GM10248 (cell line): ENCODE measurements at regions not wholly inside any gene's neighbourhood (a gene's known extent, or its start where the extent isn't known, plus 50 kb on each side); places are given as distances from the start of the nearest gene placed in this dataset.
"Not testable (repeated sequence)": the region's sequence is repeated elsewhere in the genome, so short reads cannot be mapped to it uniquely, and the experiment has no call there.

ENCODE experiments used
- CTCF ChIA-PET: fragments of 300-600 bp; sonication (Branson Sonifier 250); formaldehyde crosslinking; extraction: SDS; loops from one replicate; lab custom pipeline; 2021; ENCODE audit warnings: antibody characterized with exemption; lab: Yijun Ruan, JAX
- POLR2A ChIA-PET: fragments of 350-650 bp; sonication (Branson Sonifier 250); formaldehyde crosslinking; extraction: SDS; loops from one replicate; lab custom pipeline; 2020; ENCODE audit warnings: antibody characterized with exemption; lab: Yijun Ruan, JAX
- DNase-seq: peaks from one replicate; pipeline ENCODE4 v3.0.0; 2012; ENCODE audit errors: extremely low spot score
- TF ChIP-seq, protein P1 (sequence below): IDR thresholded peaks from 2 replicates; pipeline ENCODE4 v1.5.1; 2012; ENCODE audit warnings: mild to moderate bottlenecking, low read depth; ENCODE audit errors: extremely low read depth, missing control alignments, control extremely low read depth

DNA sequence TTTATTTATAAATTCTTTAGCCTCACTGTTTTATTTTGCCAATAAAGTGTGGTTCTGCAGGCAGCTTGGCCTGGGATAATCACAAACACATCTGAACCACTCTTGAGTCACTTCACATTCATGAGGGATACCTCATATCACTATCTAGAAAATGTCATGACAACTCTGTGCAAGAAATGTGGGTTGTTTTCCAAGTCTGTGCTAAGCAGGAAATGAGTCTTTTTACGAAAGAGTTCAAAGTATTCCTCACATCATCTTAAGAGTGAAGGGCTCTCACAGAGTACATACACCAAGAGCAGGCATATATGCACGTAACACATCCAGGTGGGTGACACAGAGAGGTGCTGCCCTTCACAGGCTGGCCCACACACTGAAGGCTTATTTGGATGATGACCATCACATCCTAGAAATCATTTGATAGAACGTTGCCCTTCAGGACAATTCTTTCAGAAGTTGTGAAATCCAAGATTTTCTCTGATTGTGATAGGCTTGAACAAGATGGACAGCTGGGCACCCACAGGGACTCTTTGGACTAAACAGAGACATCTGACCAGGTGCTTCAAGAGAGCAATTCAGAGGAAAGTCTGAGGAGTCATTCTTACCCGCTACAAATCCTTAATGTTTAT is 811.1 kb upstream of the LRATD1 start:
- DNase-seq = no peak
- CTCF ChIA-PET = no interaction called here
- TF ChIP-seq, protein P1, sequence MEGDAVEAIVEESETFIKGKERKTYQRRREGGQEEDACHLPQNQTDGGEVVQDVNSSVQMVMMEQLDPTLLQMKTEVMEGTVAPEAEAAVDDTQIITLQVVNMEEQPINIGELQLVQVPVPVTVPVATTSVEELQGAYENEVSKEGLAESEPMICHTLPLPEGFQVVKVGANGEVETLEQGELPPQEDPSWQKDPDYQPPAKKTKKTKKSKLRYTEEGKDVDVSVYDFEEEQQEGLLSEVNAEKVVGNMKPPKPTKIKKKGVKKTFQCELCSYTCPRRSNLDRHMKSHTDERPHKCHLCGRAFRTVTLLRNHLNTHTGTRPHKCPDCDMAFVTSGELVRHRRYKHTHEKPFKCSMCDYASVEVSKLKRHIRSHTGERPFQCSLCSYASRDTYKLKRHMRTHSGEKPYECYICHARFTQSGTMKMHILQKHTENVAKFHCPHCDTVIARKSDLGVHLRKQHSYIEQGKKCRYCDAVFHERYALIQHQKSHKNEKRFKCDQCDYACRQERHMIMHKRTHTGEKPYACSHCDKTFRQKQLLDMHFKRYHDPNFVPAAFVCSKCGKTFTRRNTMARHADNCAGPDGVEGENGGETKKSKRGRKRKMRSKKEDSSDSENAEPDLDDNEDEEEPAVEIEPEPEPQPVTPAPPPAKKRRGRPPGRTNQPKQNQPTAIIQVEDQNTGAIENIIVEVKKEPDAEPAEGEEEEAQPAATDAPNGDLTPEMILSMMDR = no peak
- POLR2A ChIA-PET = no interaction called here

DNA sequence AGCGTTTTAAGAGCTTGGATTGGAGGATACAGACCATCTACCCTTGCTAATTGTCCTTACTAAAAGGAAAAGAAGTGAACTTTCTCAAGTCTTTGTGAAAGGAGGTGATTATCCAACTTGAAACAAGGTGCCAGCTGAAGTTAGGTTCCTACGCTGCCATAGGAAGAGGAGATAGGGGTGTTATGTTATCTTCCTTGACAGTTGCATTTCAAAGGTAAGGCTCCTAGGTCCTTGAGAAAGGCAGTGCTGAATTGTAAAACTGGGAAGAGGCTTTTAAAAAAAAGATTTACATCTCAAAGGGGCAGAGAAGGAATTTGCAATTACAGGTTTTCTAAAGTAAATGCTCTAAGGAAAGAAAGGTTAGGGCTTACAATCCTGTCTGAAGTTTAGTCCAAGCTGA is 810.2 kb upstream of the LRATD1 start:
- DNase-seq = no peak
- POLR2A ChIA-PET = no interaction called here
- TF ChIP-seq, protein P1 = no peak
- CTCF ChIA-PET = no interaction called here

- TF ChIP-seq, protein P1 = no peak
- no peak for DNase-seq
- CTCF ChIA-PET = interaction anchor here (0.9 to 1.6 kb wide), 2 partner anchors 10 to 11 kb away, joined by 3 to 5 read pairs; no protein-coding TSS in a partner anchor
- POLR2A ChIA-PET = no interaction called here
These were observed 806.1 kb upstream of the LRATD1 start for GRCh38 chr2:13826314-13826853.

DNA sequence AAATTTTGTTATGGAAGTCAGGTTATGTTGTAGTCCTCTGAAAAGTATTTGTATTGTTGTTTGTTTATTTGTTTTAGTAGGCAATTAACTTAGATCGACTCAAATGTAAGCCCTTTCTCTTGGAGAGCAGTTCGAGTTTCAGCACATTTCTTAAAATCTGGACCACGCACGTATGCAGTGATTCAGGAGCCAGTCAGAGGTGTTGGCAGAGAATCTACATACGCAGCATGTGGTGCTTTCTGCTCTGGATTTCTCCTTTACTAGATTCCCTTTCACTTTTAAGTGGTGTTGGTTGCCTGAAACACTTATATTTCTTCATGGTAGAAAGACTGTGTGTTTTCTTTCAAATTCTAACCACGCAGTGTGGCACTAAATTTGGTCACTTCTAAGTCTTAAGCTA is 773.9 kb upstream of the LRATD1 start:
- no peak for DNase-seq
- TF ChIP-seq, protein P1 = no peak
- ChIA-PET POLR2A (no interaction called here), CTCF (no interaction called here)

DNA sequence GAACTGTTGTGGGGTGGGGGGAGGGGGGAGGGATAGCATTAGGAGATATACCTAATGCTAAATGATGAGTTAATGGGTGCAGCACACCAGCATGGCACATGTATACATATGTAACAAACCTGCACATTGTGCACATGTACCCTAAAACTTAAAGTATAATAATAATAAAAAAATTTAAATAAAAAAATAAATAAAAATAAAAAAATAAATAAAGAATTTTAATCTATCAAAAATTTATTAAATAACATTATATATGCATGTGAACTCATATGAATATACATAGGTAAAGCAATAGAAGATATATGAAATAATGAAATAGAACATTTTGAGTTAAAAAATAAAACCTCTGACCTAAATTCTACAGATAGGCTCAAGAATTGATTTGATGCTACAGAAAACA is 764.2 kb upstream of the LRATD1 start:
- POLR2A ChIA-PET = not testable (repeated sequence)

GRCh38 chr2:13876491-13877037 is 756.0 kb upstream of the LRATD1 start:
- DNase-seq = no peak
- ChIA-PET POLR2A (no interaction called here), CTCF (no interaction called here)
- TF ChIP-seq, protein P1 = no peak

More for the DNA sequence above, 764.2 kb upstream of the LRATD1 start:
- CTCF ChIA-PET = interaction anchor here (1.9 kb wide), 1 partner anchor 17 kb away, joined by 4 read pairs; no protein-coding TSS in a partner anchor
- not testable (repeated sequence) for DNase-seq

GRCh38 chr2:13877571-13877970 is 754.9 kb upstream of the LRATD1 start:
- TF ChIP-seq, protein P1 = no peak
- no peak for DNase-seq
- POLR2A ChIA-PET = no interaction called here
- CTCF ChIA-PET = interaction anchor here (0.6 kb wide), 1 partner anchor 14 kb away, joined by 3 read pairs; no protein-coding TSS in a partner anchor
